ENCODE measurements at regions not wholly inside any gene's neighbourhood (a gene's known extent, or its start where the extent isn't known, plus 50 kb on each side); places are given as distances from the start of the nearest gene placed in this dataset.

GRCh38 chr1:230502306-230502705, 76.2 kb upstream of the PGBD5 start:
- Histone ChIP-seq H3K27ac (ENCODE audit: insufficient read depth, low read length) (no peak overlapping the region), H4K91ac (ENCODE audit: insufficient read depth, low read depth, low read length) (no peak overlapping the region), H2AK5ac (ENCODE audit: low read depth, low read length) (no peak overlapping the region), H4K8ac (ENCODE audit: low read depth in 2 of 2, low read length in 2 of 2) (no peak overlapping the region), H3K9me3 (ENCODE audit: control insufficient read depth, insufficient read depth, low read length) (no peaks in the 10 kb centered on the region; the same call in 1 of the 2 replicates), H3K79me1 (ENCODE audit: low read depth in 1 of 2, low read length in 2 of 2) (no peaks in the 10 kb centered on the region), H3K14ac (replicated peaks; ENCODE audit: low read depth, low read length) (no peak overlapping the region), H2BK120ac (ENCODE audit: low read depth, low read length) (no peak overlapping the region), H3K27me3 (ENCODE audit: control insufficient read depth, insufficient read depth, low read length) (no peaks in the 10 kb centered on the region), H4K5ac (ENCODE audit: low read depth, low read length) (no peak overlapping the region), H3K4ac (ENCODE audit: low read depth, low read length) (no peak overlapping the region), H2BK5ac (ENCODE audit: low read depth, low read length, poor library complexity, severe bottlenecking) (no peak overlapping the region), H2AK9ac (replicated peaks; ENCODE audit: low read depth, low read length, poor library complexity) (no peak overlapping the region), H2BK20ac (ENCODE audit: low read depth, low read length) (no peak overlapping the region), H3K4me3 (ENCODE audit: insufficient read depth, low read depth, low read length) (no peak overlapping the region), H3K4me2 (ENCODE audit: low read depth, low read length) (no peak overlapping the region), H3K9ac (ENCODE audit: low read depth, low read length) (no peak overlapping the region), H3K23ac (ENCODE audit: low read depth, low read length) (no peak overlapping the region), H3K36me3 (ENCODE audit: control insufficient read depth, insufficient read depth, low read length) (no peaks in the 10 kb centered on the region), H2AFZ (replicated peaks; ENCODE audit: low read length, poor library complexity) (no peak overlapping the region), H3K9me1 (ENCODE audit: insufficient read depth, low read length) (no peaks in the 10 kb centered on the region), H2BK15ac (ENCODE audit: low read depth, low read length) (no peak overlapping the region), H3K56ac (ENCODE audit: extremely low read depth, insufficient read depth, low read length) (no peak overlapping the region), H3K18ac (ENCODE audit: low read depth, low read length) (no peak overlapping the region), H4K20me1 (ENCODE audit: insufficient read depth, low read length) (no peaks in the 10 kb centered on the region), H3K4me1 (ENCODE audit: control insufficient read depth, insufficient read depth, low read length) (no peaks in the 10 kb centered on the region)
- DNase-seq = no peak
- no TSS peak for BruUV-seq (replicated peaks)
- no CpG with 5 or more reads among the region's 4 CpGs for WGBS, 2 experiments (ENCODE audit: extremely low coverage in 2 of 2, insufficient read length in 1 of 2)
- ChIA-PET CTCF (no interaction called here), POLR2A (ENCODE audit: unreplicated experiment) (no interaction called here)
- in situ Hi-C loops (cut with MboI; ENCODE audit: low sequenced_read_pairs) = no loop called here
- ATAC-seq (ENCODE audit: low read depth) = no peak
- dilution Hi-C loops (cut with HindIII; ENCODE audit: low sequenced_read_pairs, unreplicated experiment) = no loop called here
- intact Hi-C loops (cut with micrococcal nuclease) = no loop called here
- TF ChIP-seq MAZ (IDR thresholded peaks at IDR 0.05; ENCODE audit: borderline replicate concordance, low read depth, low read length) (no peak), CEBPB (IDR thresholded peaks at IDR 0.05; ENCODE audit: low read depth, low read length) (no peak), CTCF (conservative IDR thresholded peaks at IDR 0.05; ENCODE audit: low read depth, low read length) (no peak), RCOR1 (IDR thresholded peaks at IDR 0.05; ENCODE audit: insufficient replicate concordance, low read length) (no peak), MAFK (IDR thresholded peaks at IDR 0.05; ENCODE audit: low read depth, low read length) (no peak), CHD1 (IDR thresholded peaks at IDR 0.05; ENCODE audit: low read depth, low read length) (no peak), MXI1 (IDR thresholded peaks at IDR 0.05; ENCODE audit: borderline replicate concordance, low read depth, low read length) (no peak), ELK1 (IDR thresholded peaks at IDR 0.05; ENCODE audit: borderline replicate concordance, low read depth, low read length) (no peak), RFX5 (IDR thresholded peaks at IDR 0.05; ENCODE audit: low read depth, low read length) (no peak), POLR2A (IDR thresholded peaks at IDR 0.05; ENCODE audit: low read depth, low read length) (no peak)
